ENCODE measurements at regions not wholly inside any gene's neighbourhood (a gene's known extent, or its start where the extent isn't known, plus 50 kb on each side); places are given as distances from the start of the nearest gene placed in this dataset.

DNA sequence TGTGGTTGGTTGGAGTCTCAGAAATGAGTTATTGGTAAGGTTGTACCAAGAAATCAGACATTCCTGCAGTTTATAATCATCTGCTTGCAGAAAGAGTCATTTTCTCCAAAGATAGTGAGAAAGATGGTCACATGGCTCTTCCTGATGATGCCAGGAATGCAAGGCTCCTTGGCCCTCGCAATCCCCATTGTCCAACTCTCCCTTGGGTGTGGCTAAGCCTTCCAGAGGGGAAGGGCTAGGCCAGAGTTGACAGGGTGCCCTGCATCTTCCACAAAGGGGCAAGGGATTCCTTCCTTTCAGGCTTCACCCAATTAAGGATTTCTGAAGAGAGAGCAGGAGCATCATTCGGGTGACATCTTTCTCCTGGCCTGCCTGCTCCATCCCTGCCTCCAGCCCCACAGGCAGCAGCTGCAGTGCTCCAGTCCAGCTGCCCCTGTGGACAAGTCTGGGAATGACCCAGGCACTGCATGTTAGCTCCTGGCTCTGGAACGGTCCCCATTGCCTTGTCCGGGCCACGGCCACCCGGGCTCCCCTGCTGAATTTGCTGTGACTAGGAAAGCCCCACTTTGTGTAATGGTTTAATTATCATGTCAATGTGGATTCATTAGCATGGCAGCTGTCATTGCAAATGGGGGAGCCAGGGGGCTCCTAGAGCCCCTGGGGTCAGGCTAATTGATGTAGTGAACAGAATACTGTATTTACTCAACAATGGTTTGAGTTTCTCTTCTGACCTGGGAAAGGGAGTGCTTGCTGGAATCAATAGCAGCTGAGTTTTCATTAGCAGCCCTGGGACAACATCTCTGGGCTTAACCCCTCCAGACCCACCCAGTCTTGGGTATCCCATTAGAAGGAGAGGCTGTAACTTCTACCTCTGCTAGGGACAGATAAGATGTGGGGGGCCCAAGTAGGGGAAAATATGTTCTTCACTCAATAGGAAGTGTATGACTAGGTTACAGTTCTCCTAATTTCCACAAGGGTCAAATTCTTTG lies 112.6 kb upstream of the TBX20 start:
- ATAC-seq: no peak
- DNase-seq: no peak
- intact Hi-C loops (cut with DNase I, micrococcal nuclease): no loop called here

DNA sequence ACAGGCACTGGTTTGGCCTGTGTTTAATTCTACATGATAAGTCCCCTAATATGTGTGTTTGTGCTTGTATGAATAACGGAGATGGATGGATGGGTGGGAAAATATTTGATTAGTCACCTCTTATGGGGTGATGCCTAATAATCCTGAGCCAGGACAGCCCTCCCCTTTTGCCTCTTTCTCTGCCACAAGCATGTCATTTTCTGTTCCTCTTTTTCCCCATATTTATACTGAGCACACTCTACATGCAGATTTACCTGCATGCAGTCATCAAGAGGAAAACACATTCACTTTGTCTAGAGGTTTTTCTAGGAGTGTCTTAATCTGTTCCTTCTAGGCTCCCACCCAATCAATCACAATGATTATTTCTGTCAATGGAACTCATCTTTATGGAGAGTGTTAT lies 111.6 kb upstream of the TBX20 start:
- DNase-seq: no peak
- intact Hi-C loops (cut with DNase I, micrococcal nuclease): no loop called here
- no peak for ATAC-seq

DNA sequence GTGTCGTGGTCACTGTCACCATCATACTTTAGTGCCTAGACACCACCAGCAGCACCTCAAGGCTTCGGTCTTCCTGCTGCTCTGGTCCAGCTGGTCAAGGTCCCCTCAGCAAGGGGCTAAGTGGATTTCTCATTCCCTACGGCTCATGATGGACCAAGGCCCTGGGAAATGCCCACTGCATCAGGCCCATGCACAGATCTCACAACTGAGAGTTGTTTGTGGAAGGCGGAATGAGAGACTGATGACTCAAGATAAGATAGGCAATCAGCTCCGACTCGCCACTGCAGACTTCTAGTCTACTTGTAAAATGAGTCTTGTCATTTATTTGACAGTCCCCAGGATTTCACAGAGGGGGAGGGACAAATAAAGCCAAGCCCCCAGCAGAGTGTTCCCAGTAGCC lies 108.4 kb upstream of the TBX20 start:
- ATAC-seq (no peak), DNase-seq (no peak)
- intact Hi-C loops (cut with DNase I, micrococcal nuclease): no loop called here

DNA sequence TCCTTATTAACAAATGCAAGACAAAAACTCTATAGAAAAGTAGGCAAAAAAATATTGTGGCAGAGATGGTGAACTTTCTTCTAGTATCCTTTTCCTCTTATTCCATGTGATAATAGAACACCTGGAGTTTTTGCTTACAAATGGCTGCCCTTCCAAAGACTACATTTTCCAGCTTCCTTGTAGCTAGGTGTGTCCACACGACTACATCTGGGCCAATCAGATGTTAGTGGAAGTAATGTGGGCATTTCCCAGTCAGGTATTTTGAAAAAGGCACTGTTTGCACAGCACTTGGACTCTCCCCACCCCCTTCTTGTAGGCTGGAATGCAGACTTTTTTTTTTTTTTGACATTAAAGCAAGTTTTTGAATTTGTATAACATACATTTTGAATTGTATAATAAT lies 105.5 kb upstream of the TBX20 start:
- no peak for ATAC-seq
- DNase-seq: no peak
- intact Hi-C loops (cut with DNase I, micrococcal nuclease): no loop called here

DNA sequence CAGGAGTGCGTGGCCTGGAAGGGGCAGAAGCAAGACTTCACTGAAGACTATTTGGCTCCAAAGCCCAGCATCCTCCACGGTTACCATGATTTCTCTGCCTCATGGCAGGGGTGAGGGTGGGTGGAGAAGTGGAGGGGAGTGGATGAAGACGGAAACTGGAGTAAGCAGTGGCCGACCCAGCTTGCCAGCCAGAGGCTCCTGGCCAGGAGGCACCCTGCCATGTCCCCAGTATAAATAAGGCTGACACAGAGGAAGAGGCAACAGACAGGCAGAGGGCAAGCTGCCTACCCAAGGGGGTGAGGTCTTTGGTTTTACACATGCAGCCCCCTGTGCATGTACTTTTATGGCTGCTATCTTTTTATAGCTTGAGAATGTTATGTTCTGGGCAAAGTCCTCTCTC lies 102.6 kb upstream of the TBX20 start:
- no peak for ATAC-seq
- intact Hi-C loops (cut with DNase I, micrococcal nuclease): no loop called here

DNA sequence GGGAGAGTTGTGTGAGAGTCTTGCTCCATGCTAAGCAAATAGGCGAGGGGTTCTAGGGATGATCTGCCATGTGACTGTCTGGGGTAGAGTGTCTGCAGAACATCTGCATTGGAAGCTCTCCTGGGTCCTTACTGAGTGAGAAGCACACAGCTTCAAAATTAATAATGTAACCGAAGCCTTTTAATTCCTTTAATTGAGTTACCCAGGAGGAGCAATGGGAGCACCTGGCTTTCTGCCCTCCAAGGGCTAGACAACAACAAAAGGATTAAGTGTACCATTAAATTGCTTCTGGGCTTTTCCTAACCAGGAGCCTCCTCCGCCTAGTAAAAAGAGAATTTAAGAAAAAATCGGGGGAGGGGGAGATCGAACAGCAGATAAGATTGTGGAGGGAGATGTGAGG lies 102.0 kb upstream of the TBX20 start:
- intact Hi-C loops (cut with DNase I, micrococcal nuclease): no loop called here
- no peak for DNase-seq
- ATAC-seq: no peak

More for the DNA sequence above, 102.6 kb upstream of the TBX20 start:
- no peak for DNase-seq

DNA sequence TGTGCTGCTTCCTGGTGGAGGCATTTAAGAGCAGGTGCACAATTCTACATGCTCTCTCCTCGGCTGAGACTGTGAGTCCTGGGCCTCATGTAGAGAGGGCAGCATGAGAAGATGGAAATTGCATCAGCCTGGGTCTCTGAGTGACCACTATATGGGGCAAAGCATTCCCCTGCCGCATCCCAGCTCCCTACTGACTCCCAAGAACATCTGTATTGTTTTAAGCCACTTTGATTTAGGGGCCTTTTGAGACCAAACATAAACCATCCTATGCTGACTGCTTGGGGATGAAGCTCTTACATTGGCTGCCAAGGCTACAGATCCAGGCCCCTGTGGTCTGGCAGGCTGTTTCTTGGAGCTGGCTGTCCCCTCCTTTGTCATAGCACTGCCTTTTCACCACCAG lies 101.3 kb upstream of the TBX20 start:
- no peak for ATAC-seq
- DNase-seq: no peak
- intact Hi-C loops (cut with DNase I, micrococcal nuclease): no loop called here

DNA sequence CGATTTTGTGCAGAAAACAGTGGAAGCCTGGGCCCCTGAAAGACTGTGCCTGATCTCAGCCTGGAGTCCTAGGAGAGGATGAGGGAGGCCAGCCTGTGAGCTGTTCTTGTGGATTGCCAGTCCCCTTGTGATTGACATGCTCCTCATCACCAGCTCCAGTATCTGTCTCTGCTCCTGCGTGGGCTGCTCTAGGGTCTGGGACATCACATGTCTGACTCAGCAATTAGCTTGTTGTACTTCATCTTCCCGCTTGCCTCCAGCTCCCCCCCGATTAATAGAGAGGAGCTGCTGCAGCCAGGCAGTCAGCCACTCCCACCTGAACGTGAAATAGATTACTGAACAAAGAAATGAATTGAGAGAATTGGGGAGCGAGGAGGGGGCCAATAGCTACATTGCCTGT lies 99.6 kb upstream of the TBX20 start:
- ATAC-seq (no peak), DNase-seq (no peak)
- intact Hi-C loops (cut with DNase I, micrococcal nuclease): no loop called here

DNA sequence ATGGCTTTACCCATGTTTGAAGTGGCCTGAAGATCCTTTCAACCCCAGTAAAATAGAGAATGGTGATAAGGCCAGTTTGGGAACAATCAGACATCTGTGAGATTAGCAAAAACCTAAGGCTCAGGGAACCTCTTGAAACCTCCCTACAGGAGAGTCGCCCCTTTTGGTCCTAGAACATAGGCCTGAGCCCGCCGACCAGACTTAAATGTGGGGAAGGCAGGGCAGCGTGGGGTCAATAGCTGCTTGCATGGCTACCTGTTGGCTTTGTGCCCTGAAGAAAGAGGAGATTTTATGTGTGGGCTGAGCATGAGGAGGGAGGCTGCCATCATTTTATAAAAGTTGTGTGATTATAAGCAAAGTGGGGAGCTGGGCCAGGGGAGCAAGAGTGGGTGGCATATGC lies 97.6 kb upstream of the TBX20 start:
- DNase-seq: no peak
- intact Hi-C loops (cut with DNase I, micrococcal nuclease): no loop called here

DNA sequence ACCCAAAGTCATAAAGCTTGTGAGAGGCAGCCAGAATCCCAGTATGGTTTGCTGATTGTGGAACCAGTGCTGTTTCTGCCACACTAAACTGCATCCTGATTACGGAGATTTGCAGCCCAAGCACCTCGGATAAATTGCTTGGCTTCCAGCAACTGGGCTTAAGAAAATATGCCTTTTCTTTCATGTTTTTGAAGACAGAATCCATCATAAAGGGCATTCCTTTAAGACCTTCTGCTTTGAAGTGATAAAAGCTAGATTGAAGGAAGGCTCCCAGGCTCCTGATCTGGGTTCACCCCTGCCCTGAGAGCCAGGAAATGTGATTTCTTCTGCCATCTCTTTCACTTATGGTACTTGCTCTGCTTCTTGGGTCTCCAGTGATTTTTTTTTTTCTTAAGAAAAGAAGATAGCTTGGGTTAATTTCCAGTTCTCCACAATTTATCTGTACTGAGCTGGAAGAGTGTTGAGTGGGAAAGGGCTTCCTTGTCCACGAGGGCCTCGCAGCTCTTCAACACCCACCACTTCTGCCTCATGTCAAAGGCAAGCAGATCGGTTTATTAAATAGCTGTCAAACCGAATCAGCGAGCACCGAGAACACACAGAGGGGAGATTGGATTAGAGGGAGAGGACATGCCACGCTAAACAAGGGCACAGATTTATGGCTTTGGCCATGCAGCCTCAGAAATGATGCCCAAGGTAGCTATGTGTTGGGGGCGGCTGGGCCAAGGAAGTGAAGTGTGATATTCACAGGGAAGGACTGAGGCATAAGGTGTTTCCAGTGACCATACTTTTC lies 94.9 kb upstream of the TBX20 start:
- no peak for DNase-seq
- intact Hi-C loops (cut with DNase I, micrococcal nuclease): no loop called here
- no peak for ATAC-seq

More for the DNA sequence above, 97.6 kb upstream of the TBX20 start:
- ATAC-seq: no peak

DNA sequence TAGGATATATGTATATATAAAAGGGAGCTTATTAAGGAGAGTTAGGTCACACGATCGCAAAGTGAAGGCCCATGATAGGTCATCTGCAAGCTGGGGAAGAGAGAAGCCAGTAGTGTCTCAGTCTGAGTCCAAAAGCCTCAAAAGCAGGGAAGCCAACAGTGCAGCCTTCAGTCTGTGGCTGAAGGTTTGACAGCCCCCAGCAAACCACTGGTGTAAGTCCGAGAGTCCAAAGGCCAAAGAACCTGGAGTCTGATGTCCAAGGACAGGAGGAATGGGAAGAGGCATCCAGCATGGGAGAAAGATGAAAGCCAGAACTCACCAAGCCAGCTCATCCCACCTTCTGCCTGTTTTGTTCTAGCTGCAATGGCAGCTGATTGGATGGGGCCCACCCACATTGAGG lies 88.9 kb upstream of the TBX20 start:
- intact Hi-C loops (cut with DNase I, micrococcal nuclease): no loop called here
- DNase-seq: no peak
- no peak for ATAC-seq

DNA sequence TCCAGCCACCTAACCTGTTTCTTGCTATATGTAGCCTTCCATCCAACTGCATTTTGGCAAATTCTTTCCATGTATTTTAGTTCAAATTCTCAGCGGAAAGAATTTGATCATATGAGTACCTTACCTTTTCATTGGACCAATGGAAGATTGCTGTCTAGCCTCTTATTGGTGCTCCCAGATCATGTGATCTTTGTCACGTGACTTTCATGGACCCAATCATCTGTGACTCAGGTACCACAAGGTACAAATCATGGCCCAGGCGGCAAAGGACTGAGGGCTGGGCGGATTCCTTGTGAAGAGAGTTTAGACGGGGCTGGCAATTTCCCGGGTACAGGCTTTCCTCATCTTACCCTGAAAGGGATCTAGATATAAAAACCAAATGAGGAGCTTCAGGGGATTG lies 85.9 kb upstream of the TBX20 start:
- no peak for ATAC-seq
- intact Hi-C loops (cut with DNase I, micrococcal nuclease): no loop called here
- no peak for DNase-seq

DNA sequence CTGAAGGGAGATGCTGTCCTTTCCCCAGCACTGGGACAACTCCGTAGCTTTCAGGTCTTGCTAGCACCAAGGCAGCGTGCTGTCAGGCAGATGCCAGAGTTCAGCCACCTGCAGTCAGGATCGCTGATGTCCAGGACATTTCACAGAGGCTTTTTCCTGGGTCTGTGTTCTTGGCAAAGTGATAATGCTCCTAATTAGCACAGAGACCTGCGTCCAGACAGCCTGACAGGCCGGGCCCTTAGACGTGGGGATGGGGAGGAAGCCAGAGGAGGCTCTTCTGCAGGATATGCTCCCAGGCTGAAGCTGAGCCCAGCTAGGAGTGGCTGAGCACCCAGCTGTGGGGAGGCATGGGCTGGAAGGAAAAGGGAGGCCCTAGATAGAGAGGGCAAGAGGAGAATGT lies 82.5 kb upstream of the TBX20 start:
- DNase-seq: no peak
- intact Hi-C loops (cut with DNase I, micrococcal nuclease): no loop called here
- no peak for ATAC-seq

DNA sequence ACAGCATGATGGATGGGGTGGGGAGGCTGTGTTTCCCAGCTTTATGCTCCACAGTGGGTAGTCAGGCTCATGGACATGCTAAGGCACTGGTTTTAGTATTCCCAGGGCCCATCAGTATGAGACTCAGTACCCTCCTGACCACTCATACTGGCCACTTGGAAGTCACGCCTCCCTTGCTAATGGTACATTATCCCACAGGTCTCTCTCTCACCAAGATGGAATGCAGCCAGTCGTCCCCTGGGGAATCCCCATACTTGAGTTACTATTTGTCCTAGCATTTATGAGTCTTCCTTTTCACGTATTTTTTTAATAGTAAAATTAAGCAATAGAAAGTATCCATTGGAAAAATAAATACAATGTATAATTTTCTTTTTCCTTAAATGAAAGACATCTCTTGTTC lies 80.6 kb upstream of the TBX20 start:
- intact Hi-C loops (cut with DNase I, micrococcal nuclease): no loop called here
- DNase-seq (no peak), ATAC-seq (no peak)

DNA sequence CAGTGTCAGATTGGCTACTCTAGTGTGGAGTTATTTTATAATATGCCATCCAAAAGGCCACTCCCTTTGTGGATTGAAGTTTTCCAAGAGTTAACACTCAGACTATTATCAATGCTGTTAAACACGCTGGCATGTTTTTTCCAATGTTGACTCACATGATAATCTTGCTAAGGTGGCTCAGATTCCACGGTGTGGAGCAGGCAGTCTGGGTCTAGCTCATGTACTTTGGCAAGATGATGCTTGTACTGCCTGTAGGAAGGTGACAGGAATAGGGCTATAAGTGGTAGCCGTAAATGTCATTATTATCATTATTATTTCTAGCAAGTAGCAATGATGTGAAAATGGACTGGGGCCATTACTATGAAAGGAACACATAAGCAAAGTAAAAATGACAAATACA lies 79.4 kb upstream of the TBX20 start:
- no peak for DNase-seq
- intact Hi-C loops (cut with DNase I, micrococcal nuclease): no loop called here
- ATAC-seq: no peak

DNA sequence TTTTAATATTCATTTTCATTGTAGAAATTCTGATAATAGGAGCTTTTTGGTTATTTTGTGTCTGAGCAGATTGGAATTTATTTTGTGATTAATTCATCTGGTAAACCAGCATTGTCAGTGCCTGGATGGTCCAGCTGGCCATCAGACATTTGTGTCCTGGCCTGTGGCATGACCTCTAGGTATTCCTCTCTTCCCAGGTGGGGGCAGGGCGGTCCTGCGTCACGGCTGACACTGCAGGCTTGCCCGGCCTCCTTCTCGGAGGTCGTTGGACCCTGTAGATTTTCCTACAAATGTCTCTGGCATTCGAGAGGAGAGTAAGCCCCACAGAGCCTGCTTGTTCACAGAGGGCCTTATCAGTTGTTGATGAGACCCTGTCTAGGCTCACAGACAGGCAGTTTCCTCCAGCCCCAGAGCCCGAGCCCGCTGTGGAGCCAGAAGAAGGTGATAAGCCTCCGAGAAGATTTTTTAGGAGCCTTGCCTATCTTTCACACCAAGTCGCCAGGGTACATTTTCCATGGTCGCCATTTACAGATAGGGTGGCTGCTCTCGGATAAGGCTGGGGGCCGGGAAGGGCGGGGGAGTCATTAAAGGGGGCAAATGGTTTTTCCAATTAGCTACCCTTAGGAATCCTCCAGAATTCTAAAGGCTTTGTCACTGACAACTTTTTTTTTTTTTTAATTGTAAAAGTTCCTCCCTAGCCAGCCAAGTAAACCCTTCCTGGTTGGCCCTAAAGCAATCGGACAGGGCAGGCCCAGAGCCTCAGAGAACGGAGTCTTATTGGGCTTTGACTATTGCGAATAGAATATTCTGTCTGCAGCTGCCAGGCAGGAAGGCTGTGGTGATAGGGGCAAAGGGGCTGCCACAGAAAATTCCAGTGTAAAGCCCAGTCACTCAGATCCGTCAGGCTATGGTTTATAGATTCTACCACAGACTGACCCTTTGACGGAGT lies 78.1 kb upstream of the TBX20 start:
- intact Hi-C loops (cut with DNase I, micrococcal nuclease): no loop called here
- no peak for DNase-seq
- no peak for ATAC-seq

DNA sequence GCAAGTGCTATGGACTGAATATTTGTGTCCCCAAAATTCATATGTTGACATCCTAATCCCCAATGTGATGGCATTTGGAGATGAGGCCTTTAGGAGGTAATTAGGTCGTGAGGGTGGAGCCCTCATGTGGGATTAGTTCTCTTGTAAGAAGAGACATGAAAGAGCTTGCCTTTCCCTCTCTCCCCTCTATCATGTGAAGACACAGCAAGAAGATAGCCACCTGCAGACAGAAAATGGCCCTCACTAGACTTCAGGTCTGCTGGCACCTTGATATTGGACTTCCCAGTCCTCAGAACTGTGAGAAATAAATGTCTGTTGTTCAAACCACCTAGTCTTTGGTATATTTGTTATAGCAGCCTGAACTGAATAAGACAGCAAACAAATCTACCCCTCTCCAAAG lies 75.1 kb upstream of the TBX20 start:
- intact Hi-C loops (cut with DNase I, micrococcal nuclease): no loop called here
- DNase-seq: no peak
- no peak for ATAC-seq

DNA sequence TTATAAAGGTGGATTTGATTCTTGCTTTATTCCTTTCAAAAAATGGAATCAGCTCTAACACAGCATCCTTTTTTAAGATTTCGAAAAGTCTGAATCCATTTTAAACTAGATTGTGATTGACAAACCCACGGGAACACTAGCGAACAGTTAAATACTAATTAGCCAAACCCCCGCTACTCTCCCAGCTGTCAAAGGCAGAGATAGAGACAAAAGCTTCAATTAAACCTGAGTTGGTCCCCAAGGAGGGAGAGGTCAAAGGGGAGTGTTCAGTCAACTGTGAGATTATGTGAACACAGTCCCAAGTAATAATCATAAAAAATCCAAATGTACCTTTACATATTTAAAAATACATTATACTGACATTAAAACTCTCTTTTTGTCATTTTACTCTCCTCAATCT lies 65.7 kb upstream of the TBX20 start:
- no peak for ATAC-seq
- intact Hi-C loops (cut with DNase I, micrococcal nuclease): no loop called here
- DNase-seq: no peak

DNA sequence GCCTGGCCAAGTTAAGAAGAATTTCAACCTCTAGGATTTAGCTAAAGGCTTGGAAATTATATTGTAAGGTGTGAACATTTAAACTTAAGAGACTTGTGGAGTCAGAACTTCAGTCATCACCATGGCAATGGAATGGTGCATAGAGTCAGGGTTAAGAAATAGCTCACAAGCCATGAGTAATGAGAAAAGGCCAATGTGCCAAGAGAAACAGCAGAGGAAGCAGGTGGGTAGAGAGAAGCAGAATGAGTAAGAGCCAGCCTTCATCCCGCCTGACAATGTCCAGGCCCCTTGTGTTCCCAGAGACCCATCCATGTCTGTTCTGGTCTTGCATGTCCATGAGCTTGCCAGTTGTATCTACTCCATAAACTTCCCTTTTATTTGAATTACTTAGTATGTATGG lies 62.6 kb upstream of the TBX20 start:
- DNase-seq: no peak
- intact Hi-C loops (cut with DNase I, micrococcal nuclease): no loop called here
- ATAC-seq: no peak

Data from left colon (tissue), 2 donors.